Type B pancreatic cell (in vitro differentiated cells): ENCODE measurements at regions not wholly inside any gene's neighbourhood (a gene's known extent, or its start where the extent isn't known, plus 50 kb on each side); places are given as distances from the start of the nearest gene placed in this dataset.

Source experiments
- DNase-seq: peaks from one replicate; pipeline ENCODE4 v3.0.0; 2021; ENCODE audit warnings: mixed read lengths; ENCODE audit not compliant: unreplicated experiment; ENCODE audit errors: extremely low spot score
- H3K27ac Mint-ChIP-seq: 2 replicates; pipeline ENCODE4 v1.8.0; 2021; ENCODE audit warnings: mild to moderate bottlenecking, mixed read lengths
- H3K27me3 Mint-ChIP-seq: 2 replicates; pipeline ENCODE4 v1.8.0; 2021; ENCODE audit warnings: mixed read lengths
- H3K36me3 Mint-ChIP-seq: 2 replicates; pipeline ENCODE4 v1.8.0; 2021; ENCODE audit warnings: mixed read lengths
- H3K4me1 Mint-ChIP-seq: one replicate; pipeline ENCODE4 v1.8.0; 2021; ENCODE audit warnings: mixed read lengths; ENCODE audit not compliant: unreplicated experiment
- H3K4me3 Mint-ChIP-seq: 2 replicates; pipeline ENCODE4 v1.8.0; 2021; ENCODE audit warnings: mild to moderate bottlenecking, mixed read lengths
- H3K9me3 Mint-ChIP-seq: 2 replicates; pipeline ENCODE4 v1.8.0; 2021; ENCODE audit warnings: mixed read lengths
- CTCF ChIP-seq: fragments of 200-600 bp; sonication (generic); conservative IDR thresholded peaks from 2 replicates; pipeline ENCODE4 v1.5.0; 2021; ENCODE audit warnings: antibody characterized with exemption, mild to moderate bottlenecking

GRCh38 chr5:28750251-28750650 lies 1711.9 kb upstream of the CDH9 start:
- Mint-ChIP-seq H3K4me3 (no peak overlapping the region), H3K27ac (no peak overlapping the region), H3K27me3 (no peaks in the 10 kb centered on the region), H3K36me3 (no peaks in the 10 kb centered on the region), H3K4me1 (peaks cover 4% of the 10 kb centered on the region), H3K9me3 (no peaks in the 10 kb centered on the region)
- TF ChIP-seq CTCF = no peak
- no peak for DNase-seq

GRCh38 chr5:28748446-28748845 lies 1710.1 kb upstream of the CDH9 start:
- Mint-ChIP-seq H3K27me3 (no peaks in the 10 kb centered on the region), H3K27ac (no peak overlapping the region), H3K4me3 (no peak overlapping the region), H3K9me3 (no peaks in the 10 kb centered on the region), H3K4me1 (peaks cover 4% of the 10 kb centered on the region), H3K36me3 (no peaks in the 10 kb centered on the region)
- TF ChIP-seq CTCF = no peak
- no peak for DNase-seq

GRCh38 chr5:28743716-28744110 lies 1705.3 kb upstream of the CDH9 start:
- no peak overlapping the region for H3K4me3 Mint-ChIP-seq
- H3K36me3 Mint-ChIP-seq = no peaks in the 10 kb centered on the region
- no peak for TF ChIP-seq CTCF
- H3K27me3 Mint-ChIP-seq = no peaks in the 10 kb centered on the region
- DNase-seq = no peak
- H3K27ac Mint-ChIP-seq = no peak overlapping the region
- H3K4me1 Mint-ChIP-seq = peaks cover 4% of the 10 kb centered on the region
- no peaks in the 10 kb centered on the region for H3K9me3 Mint-ChIP-seq

GRCh38 chr5:28743025-28743715 lies 1704.8 kb upstream of the CDH9 start:
- TF ChIP-seq CTCF = no peak
- no peak overlapping the region for H3K27ac Mint-ChIP-seq
- DNase-seq = no peak
- peaks cover 2% of the 10 kb centered on the region for H3K4me1 Mint-ChIP-seq
- H3K27me3 Mint-ChIP-seq = no peaks in the 10 kb centered on the region
- H3K9me3 Mint-ChIP-seq = no peaks in the 10 kb centered on the region
- H3K36me3 Mint-ChIP-seq = no peaks in the 10 kb centered on the region
- H3K4me3 Mint-ChIP-seq = no peak overlapping the region

GRCh38 chr5:28737682-28738081 lies 1699.3 kb upstream of the CDH9 start:
- DNase-seq = no peak
- no peaks in the 10 kb centered on the region for H3K9me3 Mint-ChIP-seq
- no peak overlapping the region for H3K4me3 Mint-ChIP-seq
- H3K36me3 Mint-ChIP-seq = no peaks in the 10 kb centered on the region
- no peaks in the 10 kb centered on the region for H3K27me3 Mint-ChIP-seq
- H3K4me1 Mint-ChIP-seq = no peaks in the 10 kb centered on the region
- TF ChIP-seq CTCF = no peak
- no peak overlapping the region for H3K27ac Mint-ChIP-seq

GRCh38 chr5:28737222-28737621 lies 1698.8 kb upstream of the CDH9 start:
- H3K27ac Mint-ChIP-seq = no peak overlapping the region
- DNase-seq = no peak

More at GRCh38 chr5:28737222-28737621, 1698.8 kb upstream of the CDH9 start:
- TF ChIP-seq CTCF = no peak
- Mint-ChIP-seq H3K27me3 (no peaks in the 10 kb centered on the region), H3K36me3 (no peaks in the 10 kb centered on the region), H3K9me3 (no peaks in the 10 kb centered on the region), H3K4me3 (no peak overlapping the region), H3K4me1 (no peaks in the 10 kb centered on the region)
